IMR-90 (cell line): ENCODE measurements at regions not wholly inside any gene's neighbourhood (a gene's known extent, or its start where the extent isn't known, plus 50 kb on each side); places are given as distances from the start of the nearest gene placed in this dataset.

Source experiments
- ATAC-seq: fragments of 200-7000 bp; cut with Tn5 transposase; 2 replicates; pipeline ENCODE4 v1.9.1; 2020; ENCODE audit warnings: low read depth, mild to moderate bottlenecking, moderate library complexity
- BruUV-seq: library from RNA; stranded (reverse); fragments of 400-500 nt; replicated peaks from 2 replicates; lab custom pipeline; 2021; lab: Mats Ljungman, UMichigan
- CTCF ChIA-PET: fragments of 300-600 bp; formaldehyde crosslinking; extraction: SDS; loops from one replicate; lab custom pipeline; 2021; ENCODE audit warnings: antibody characterized with exemption; lab: Yijun Ruan, JAX
- POLR2A ChIA-PET: fragments of 300-600 bp; sonication (Branson Sonifier 250); formaldehyde crosslinking; loops from one replicate; lab custom pipeline; 2022; ENCODE audit warnings: antibody characterized with exemption; ENCODE audit not compliant: unreplicated experiment; lab: Charles Lee
- DNase-seq: peaks from one replicate; pipeline ENCODE4 v3.0.0; 2013
- H2AFZ ChIP-seq: replicated peaks from 2 replicates; pipeline ENCODE3; 2013; ENCODE audit warnings: low read length, mild to moderate bottlenecking; ENCODE audit not compliant: poor library complexity
- H2AK5ac ChIP-seq: 2 replicates; pipeline ENCODE4 v1.6.1; 2013; ENCODE audit warnings: low read depth, low read length, inconsistent platforms
- H2AK9ac ChIP-seq: replicated peaks from 2 replicates; pipeline ENCODE3; 2013; ENCODE audit warnings: mild to moderate bottlenecking, low read depth, low read length, moderate library complexity; ENCODE audit not compliant: poor library complexity
- H2BK120ac ChIP-seq: 2 replicates; pipeline ENCODE4 v1.6.1; 2013; ENCODE audit warnings: low read depth, low read length, inconsistent platforms
- H2BK15ac ChIP-seq: 3 replicates; pipeline ENCODE4 v1.6.1; 2013; ENCODE audit warnings: low read depth, low read length, inconsistent platforms
- H2BK20ac ChIP-seq: 2 replicates; pipeline ENCODE4 v1.6.1; 2013; ENCODE audit warnings: low read depth, mild to moderate bottlenecking, inconsistent platforms, low read length, moderate library complexity
- H2BK5ac ChIP-seq: 2 replicates; pipeline ENCODE4 v1.6.1; 2013; ENCODE audit warnings: mild to moderate bottlenecking, low read depth, low read length, inconsistent platforms; ENCODE audit not compliant: poor library complexity, severe bottlenecking
- H3K14ac ChIP-seq: replicated peaks from 2 replicates; pipeline ENCODE4 v1.6.1; 2013; ENCODE audit warnings: low read depth, low read length, inconsistent platforms
- H3K18ac ChIP-seq: 2 replicates; pipeline ENCODE4 v1.6.1; 2013; ENCODE audit warnings: low read depth, low read length, control low read depth
- H3K23ac ChIP-seq: 2 replicates; pipeline ENCODE4 v1.6.1; 2013; ENCODE audit warnings: low read depth, low read length, inconsistent platforms
- H3K27ac ChIP-seq: 2 replicates; pipeline ENCODE4 v1.5.1; 2013; ENCODE audit warnings: mild to moderate bottlenecking, control low read depth, low read length; ENCODE audit not compliant: insufficient read depth
- H3K27me3 ChIP-seq: 2 replicates; pipeline ENCODE4 v1.6.1; 2013; ENCODE audit warnings: low read length; ENCODE audit not compliant: control insufficient read depth, insufficient read depth
- H3K36me3 ChIP-seq: 2 replicates; pipeline ENCODE4 v1.6.1; 2013; ENCODE audit warnings: low read length, mixed read lengths; ENCODE audit not compliant: control insufficient read depth, insufficient read depth
- H3K4ac ChIP-seq: 2 replicates; pipeline ENCODE4 v1.6.1; 2013; ENCODE audit warnings: low read depth, low read length, inconsistent platforms
- H3K4me1 ChIP-seq: 2 replicates; pipeline ENCODE4 v1.6.1; 2013; ENCODE audit warnings: low read length, mixed read lengths; ENCODE audit not compliant: control insufficient read depth, insufficient read depth
- H3K4me2 ChIP-seq: 2 replicates; pipeline ENCODE4 v1.6.1; 2013; ENCODE audit warnings: low read depth, mild to moderate bottlenecking, control low read depth, low read length, moderate library complexity
- H3K4me3 ChIP-seq: 2 replicates; pipeline ENCODE4 v1.5.1; 2013; ENCODE audit warnings: low read depth, mild to moderate bottlenecking, control low read depth, low read length, moderate library complexity; ENCODE audit not compliant: insufficient read depth
- H3K56ac ChIP-seq: 2 replicates; pipeline ENCODE4 v1.6.1; 2013; ENCODE audit warnings: low read length, inconsistent platforms; ENCODE audit not compliant: insufficient read depth; ENCODE audit errors: extremely low read depth
- H3K79me1 ChIP-seq, 2 experiments: 2 replicates each; pipeline ENCODE4 v1.6.1; 2013; ENCODE audit warnings: low read length in 2 of 2, inconsistent platforms in 1 of 2, low read depth in 1 of 2
- H3K9ac ChIP-seq: 2 replicates; pipeline ENCODE4 v1.6.1; 2013; ENCODE audit warnings: low read depth, low read length, control low read depth
- H3K9me1 ChIP-seq: 2 replicates; pipeline ENCODE4 v1.6.1; 2013; ENCODE audit warnings: low read length, inconsistent platforms; ENCODE audit not compliant: insufficient read depth
- H3K9me3 ChIP-seq: 2 replicates; pipeline ENCODE4 v1.6.1; 2013; ENCODE audit warnings: low read length; ENCODE audit not compliant: control insufficient read depth, insufficient read depth
- H4K20me1 ChIP-seq: 2 replicates; pipeline ENCODE4 v1.6.1; 2013; ENCODE audit warnings: low read length, inconsistent platforms; ENCODE audit not compliant: insufficient read depth
- H4K5ac ChIP-seq: 2 replicates; pipeline ENCODE4 v1.6.1; 2013; ENCODE audit warnings: mild to moderate bottlenecking, low read depth, low read length, control low read depth
- H4K8ac ChIP-seq, 2 experiments: 2 replicates each; pipeline ENCODE4 v1.6.1; 2013; ENCODE audit warnings: low read depth in 2 of 2, low read length in 2 of 2, control low read depth in 1 of 2, inconsistent platforms in 1 of 2
- H4K91ac ChIP-seq: 2 replicates; pipeline ENCODE4 v1.6.1; 2013; ENCODE audit warnings: low read depth, low read length, inconsistent platforms; ENCODE audit not compliant: insufficient read depth
- BHLHE40 ChIP-seq: fragments of 150-350 bp; IDR thresholded peaks from 2 replicates; pipeline ENCODE4 v1.6.1; 2016; ENCODE audit warnings: mild to moderate bottlenecking, low read depth, low read length
- CEBPB ChIP-seq: IDR thresholded peaks from 2 replicates; pipeline ENCODE4 v1.6.1; 2012; ENCODE audit warnings: low read depth, low read length, improper control_type of control experiment
- CHD1 ChIP-seq: IDR thresholded peaks from 2 replicates; pipeline ENCODE4 v1.6.1; 2012; ENCODE audit warnings: low read depth, low read length, improper control_type of control experiment
- FOS ChIP-seq: fragments of 150-350 bp; IDR thresholded peaks from 2 replicates; pipeline ENCODE4 v1.6.1; 2016; ENCODE audit warnings: low read depth, low read length
- MAFK ChIP-seq: IDR thresholded peaks from 2 replicates; pipeline ENCODE4 v1.6.1; 2012; ENCODE audit warnings: low read depth, low read length, improper control_type of control experiment
- MAZ ChIP-seq: IDR thresholded peaks from 2 replicates; pipeline ENCODE4 v1.6.1; 2012; ENCODE audit warnings: low read depth, mild to moderate bottlenecking, low read length, improper control_type of control experiment, moderate library complexity, borderline replicate concordance
- MXI1 ChIP-seq: IDR thresholded peaks from 2 replicates; pipeline ENCODE4 v1.6.1; 2012; ENCODE audit warnings: low read depth, mild to moderate bottlenecking, low read length, moderate library complexity, borderline replicate concordance
- NFE2L2 ChIP-seq: fragments of 150-350 bp; IDR thresholded peaks from 2 replicates; pipeline ENCODE4 v1.6.1; 2016; ENCODE audit warnings: low read depth, mild to moderate bottlenecking, low read length
- POLR2A ChIP-seq: IDR thresholded peaks from 2 replicates; pipeline ENCODE4 v1.6.1; 2012; ENCODE audit warnings: mild to moderate bottlenecking, low read depth, low read length
- RAD21 ChIP-seq: IDR thresholded peaks from 2 replicates; pipeline ENCODE4 v1.6.1; 2012; ENCODE audit warnings: low read length, improper control_type of control experiment
- RCOR1 ChIP-seq: IDR thresholded peaks from 2 replicates; pipeline ENCODE4 v1.6.1; 2012; ENCODE audit warnings: mild to moderate bottlenecking, low read length, improper control_type of control experiment; ENCODE audit not compliant: insufficient replicate concordance
- RFX5 ChIP-seq: IDR thresholded peaks from 2 replicates; pipeline ENCODE4 v1.8.0; 2012; ENCODE audit warnings: low read depth, mild to moderate bottlenecking, low read length, moderate library complexity
- SMC3 ChIP-seq: fragments of 150-350 bp; IDR thresholded peaks from 2 replicates; pipeline ENCODE4 v1.6.1; 2016; ENCODE audit warnings: low read depth, mild to moderate bottlenecking, antibody characterized with exemption, low read length, moderate library complexity
- WGBS, 2 experiments: methylation state at CpG; one replicate each; pipeline versions ENCODE4 v1.1.5 to v1.1.7; 2013; ENCODE audit warnings: missing lambda C conversion rate in 2 of 2; ENCODE audit not compliant: insufficient read length in 1 of 2; ENCODE audit errors: extremely low coverage in 2 of 2; 5-methylcytosine and 5-hydroxymethylcytosine counted together
- dilution Hi-C: fragments of 300-500 bp; cut with HindIII; formaldehyde crosslinking; loops from one replicate; pipeline ENCODE4 v1.14.3; 2018; ENCODE audit warnings: low sequenced_read_pairs; ENCODE audit not compliant: unreplicated experiment
- in situ Hi-C: fragments of 300-500 bp; cut with MboI; formaldehyde crosslinking; loops from 3 replicates; pipeline ENCODE4 v1.14.3; 2019; ENCODE audit warnings: low sequenced_read_pairs, inconsistent platforms, mixed read lengths
- intact Hi-C: fragments of 100-400 bp; cut with micrococcal nuclease; formaldehyde crosslinking; loops from 2 replicates; pipeline ENCODE4 v1.10.0; 2022
- TF ChIP-seq, protein P1 (sequence below): conservative IDR thresholded peaks from 2 replicates; pipeline ENCODE4 v1.5.1; 2012; ENCODE audit warnings: mild to moderate bottlenecking, low read depth, low read length, improper control_type of control experiment
- TF ChIP-seq, protein P2 (sequence below): fragments of 150-350 bp; IDR thresholded peaks from 2 replicates; pipeline ENCODE4 v1.6.1; 2016; ENCODE audit warnings: low read depth, mild to moderate bottlenecking, low read length, moderate library complexity, borderline replicate concordance
- TF ChIP-seq, protein P3 (sequence below): fragments of 150-350 bp; IDR thresholded peaks from 2 replicates; pipeline ENCODE4 v1.6.1; 2017; ENCODE audit warnings: mild to moderate bottlenecking, antibody characterized with exemption, low read length, low read depth

DNA sequence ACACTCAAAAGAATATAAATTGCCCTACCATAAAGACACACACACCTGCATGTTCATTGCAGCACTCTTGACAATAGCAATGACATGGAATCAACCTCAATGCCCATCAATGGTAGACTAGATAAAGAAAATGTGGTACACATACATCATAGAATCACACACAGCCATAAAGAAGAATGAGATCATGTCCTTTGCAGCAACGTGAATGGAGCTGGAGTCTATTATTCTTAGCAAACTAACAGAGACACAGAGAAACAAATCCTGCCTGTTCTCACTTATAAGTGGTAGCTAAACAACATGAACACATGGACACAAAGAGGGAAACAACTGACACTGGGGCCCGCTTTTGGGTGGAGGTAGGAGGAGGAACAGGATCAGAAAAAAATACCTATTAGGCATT lies 2062.2 kb upstream of the CDH6 start:
- peaks cover 2% of the 10 kb centered on the region; the same call in 1 of the 2 replicates for H3K9me3 ChIP-seq
- TF ChIP-seq MAFK (no peak), RFX5 (no peak), RCOR1 (no peak), CEBPB (no peak), POLR2A (no peak), NFE2L2 (no peak), SMC3 (no peak), CHD1 (no peak), RAD21 (no peak), FOS (no peak), BHLHE40 (no peak), MXI1 (no peak), MAZ (no peak)
- TF ChIP-seq, protein P1, sequence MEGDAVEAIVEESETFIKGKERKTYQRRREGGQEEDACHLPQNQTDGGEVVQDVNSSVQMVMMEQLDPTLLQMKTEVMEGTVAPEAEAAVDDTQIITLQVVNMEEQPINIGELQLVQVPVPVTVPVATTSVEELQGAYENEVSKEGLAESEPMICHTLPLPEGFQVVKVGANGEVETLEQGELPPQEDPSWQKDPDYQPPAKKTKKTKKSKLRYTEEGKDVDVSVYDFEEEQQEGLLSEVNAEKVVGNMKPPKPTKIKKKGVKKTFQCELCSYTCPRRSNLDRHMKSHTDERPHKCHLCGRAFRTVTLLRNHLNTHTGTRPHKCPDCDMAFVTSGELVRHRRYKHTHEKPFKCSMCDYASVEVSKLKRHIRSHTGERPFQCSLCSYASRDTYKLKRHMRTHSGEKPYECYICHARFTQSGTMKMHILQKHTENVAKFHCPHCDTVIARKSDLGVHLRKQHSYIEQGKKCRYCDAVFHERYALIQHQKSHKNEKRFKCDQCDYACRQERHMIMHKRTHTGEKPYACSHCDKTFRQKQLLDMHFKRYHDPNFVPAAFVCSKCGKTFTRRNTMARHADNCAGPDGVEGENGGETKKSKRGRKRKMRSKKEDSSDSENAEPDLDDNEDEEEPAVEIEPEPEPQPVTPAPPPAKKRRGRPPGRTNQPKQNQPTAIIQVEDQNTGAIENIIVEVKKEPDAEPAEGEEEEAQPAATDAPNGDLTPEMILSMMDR, result no peak
- TF ChIP-seq, protein P2, sequence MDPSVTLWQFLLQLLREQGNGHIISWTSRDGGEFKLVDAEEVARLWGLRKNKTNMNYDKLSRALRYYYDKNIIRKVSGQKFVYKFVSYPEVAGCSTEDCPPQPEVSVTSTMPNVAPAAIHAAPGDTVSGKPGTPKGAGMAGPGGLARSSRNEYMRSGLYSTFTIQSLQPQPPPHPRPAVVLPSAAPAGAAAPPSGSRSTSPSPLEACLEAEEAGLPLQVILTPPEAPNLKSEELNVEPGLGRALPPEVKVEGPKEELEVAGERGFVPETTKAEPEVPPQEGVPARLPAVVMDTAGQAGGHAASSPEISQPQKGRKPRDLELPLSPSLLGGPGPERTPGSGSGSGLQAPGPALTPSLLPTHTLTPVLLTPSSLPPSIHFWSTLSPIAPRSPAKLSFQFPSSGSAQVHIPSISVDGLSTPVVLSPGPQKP, result no peak
- TF ChIP-seq, protein P3, sequence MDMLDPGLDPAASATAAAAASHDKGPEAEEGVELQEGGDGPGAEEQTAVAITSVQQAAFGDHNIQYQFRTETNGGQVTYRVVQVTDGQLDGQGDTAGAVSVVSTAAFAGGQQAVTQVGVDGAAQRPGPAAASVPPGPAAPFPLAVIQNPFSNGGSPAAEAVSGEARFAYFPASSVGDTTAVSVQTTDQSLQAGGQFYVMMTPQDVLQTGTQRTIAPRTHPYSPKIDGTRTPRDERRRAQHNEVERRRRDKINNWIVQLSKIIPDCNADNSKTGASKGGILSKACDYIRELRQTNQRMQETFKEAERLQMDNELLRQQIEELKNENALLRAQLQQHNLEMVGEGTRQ, result no peak
- in situ Hi-C loops (no loop called here), dilution Hi-C loops (no loop called here), intact Hi-C loops (no loop called here)
- no peak overlapping the region for H3K56ac ChIP-seq
- no peaks in the 10 kb centered on the region for H3K4me1 ChIP-seq
- no peak overlapping the region for H2BK120ac ChIP-seq
- DNase-seq (no peak), ATAC-seq (no peak)
- H4K5ac ChIP-seq, result no peak overlapping the region
- no peaks in the 10 kb centered on the region for H3K27me3 ChIP-seq
- ChIA-PET CTCF (no interaction called here), POLR2A (no interaction called here)
- no peak overlapping the region for H3K18ac ChIP-seq
- no peaks in the 10 kb centered on the region for H4K20me1 ChIP-seq
- H2BK20ac ChIP-seq, result no peak overlapping the region
- H3K79me1 ChIP-seq, result no peaks in the 10 kb centered on the region
- H2AFZ ChIP-seq, result no peak overlapping the region
- H3K23ac ChIP-seq, result no peak overlapping the region
- H3K4ac ChIP-seq, result no peak overlapping the region
- no peak overlapping the region for H4K91ac ChIP-seq
- H3K4me2 ChIP-seq, result no peak overlapping the region
- no peak overlapping the region for H4K8ac ChIP-seq
- no peak overlapping the region for H3K27ac ChIP-seq
- H3K9me1 ChIP-seq, result no peaks in the 10 kb centered on the region
- no peaks in the 10 kb centered on the region for H3K36me3 ChIP-seq
- H3K4me3 ChIP-seq, result no peak overlapping the region
- no CpG with 5 or more reads among the region's 2 CpGs for WGBS, 2 experiments
- H3K9ac ChIP-seq, result no peak overlapping the region
- no peak overlapping the region for H2BK15ac ChIP-seq
- BruUV-seq, result no TSS peak
- H3K14ac ChIP-seq, result no peak overlapping the region
- no peak overlapping the region for H2AK9ac ChIP-seq
- no peak overlapping the region for H2AK5ac ChIP-seq
- H2BK5ac ChIP-seq, result no peak overlapping the region
